GM23248 (cell line): ENCODE measurements at regions not wholly inside any gene's neighbourhood (a gene's known extent, or its start where the extent isn't known, plus 50 kb on each side); places are given as distances from the start of the nearest gene placed in this dataset.

ENCODE experiments used
- DNase-seq: peaks from one replicate; pipeline ENCODE4 v3.0.0-alpha.2; 2015
- H2AFZ ChIP-seq: fragments of 200-600 bp; sonication (generic); 2 replicates; pipeline ENCODE4 v1.6.1; 2016; ENCODE audit warnings: antibody characterized with exemption
- H3F3A ChIP-seq: fragments of 200-600 bp; sonication (generic); 2 replicates; pipeline ENCODE4 v1.6.1; 2016; ENCODE audit warnings: mild to moderate bottlenecking, antibody characterized with exemption, mixed run types; ENCODE audit not compliant: insufficient read depth
- H3K27ac ChIP-seq: fragments of 200-600 bp; sonication (generic); 2 replicates; pipeline ENCODE4 v1.5.1; 2016; ENCODE audit warnings: mild to moderate bottlenecking
- H3K27me3 ChIP-seq: fragments of 200-600 bp; sonication (generic); replicated peaks from 2 replicates; pipeline ENCODE4 v1.6.1; 2016; ENCODE audit warnings: mild to moderate bottlenecking; ENCODE audit not compliant: insufficient read depth
- H3K36me3 ChIP-seq: fragments of 200-600 bp; sonication (generic); 2 replicates; pipeline ENCODE4 v1.6.1; 2016; ENCODE audit warnings: low read depth, mild to moderate bottlenecking
- H3K4me1 ChIP-seq: fragments of 200-600 bp; sonication (generic); 2 replicates; pipeline ENCODE4 v1.6.1; 2016; ENCODE audit warnings: mild to moderate bottlenecking; ENCODE audit not compliant: insufficient read depth
- H3K4me2 ChIP-seq: fragments of 200-600 bp; sonication (generic); one replicate; pipeline ENCODE4 v1.6.1; 2016; ENCODE audit warnings: mild to moderate bottlenecking; ENCODE audit not compliant: unreplicated experiment
- H3K4me3 ChIP-seq: fragments of 200-600 bp; sonication (generic); 2 replicates; pipeline ENCODE4 v1.5.1; 2016; ENCODE audit warnings: mild to moderate bottlenecking
- H3K79me2 ChIP-seq: fragments of 200-600 bp; sonication (generic); 2 replicates; pipeline ENCODE4 v1.6.1; 2016; ENCODE audit warnings: mild to moderate bottlenecking; ENCODE audit not compliant: insufficient read depth
- H3K9ac ChIP-seq: fragments of 200-600 bp; sonication (generic); 2 replicates; pipeline ENCODE4 v1.6.1; 2016; ENCODE audit warnings: mild to moderate bottlenecking
- H3K9me2 ChIP-seq: fragments of 200-600 bp; sonication (generic); 2 replicates; pipeline ENCODE4 v1.6.1; 2016; ENCODE audit warnings: mixed run types, mild to moderate bottlenecking, moderate library complexity; ENCODE audit not compliant: insufficient read depth
- H3K9me3 ChIP-seq: fragments of 200-600 bp; sonication (generic); one replicate; pipeline ENCODE4 v1.6.1; 2017; ENCODE audit warnings: low read depth
- H4K20me1 ChIP-seq: fragments of 200-600 bp; sonication (generic); 2 replicates; pipeline ENCODE4 v1.6.0; 2016; ENCODE audit not compliant: insufficient read depth
- EZH2 ChIP-seq: fragments of 200-600 bp; sonication (generic); IDR thresholded peaks from 2 replicates; pipeline ENCODE4 v1.6.1; 2018; ENCODE audit warnings: antibody characterized with exemption, mild to moderate bottlenecking; ENCODE audit not compliant: insufficient read depth, poor library complexity, severe bottlenecking
- EZH2phosphoT487 ChIP-seq: fragments of 200-600 bp; sonication (generic); IDR thresholded peaks from 2 replicates; pipeline ENCODE4 v1.6.1; 2018; ENCODE audit warnings: antibody characterized with exemption, moderate library complexity, mild to moderate bottlenecking, low read depth; ENCODE audit not compliant: insufficient read depth
- WGBS, 2 experiments: methylation state at CpG; one replicate each; pipeline ENCODE4 v1.1.6; 2015 to 2017; ENCODE audit warnings: low lambda C conversion rate in 2 of 2, low coverage in 1 of 2; ENCODE audit errors: missing lambda C conversion rate in 2 of 2; 5-methylcytosine and 5-hydroxymethylcytosine counted together
- in situ Hi-C: fragments of 300-500 bp; cut with MboI; formaldehyde crosslinking; loops from 2 replicates; pipeline ENCODE4 v1.15.0; 2020

- Histone ChIP-seq H3K4me1 (no peaks in the 10 kb centered on the region), H3K9me3 (no peaks in the 10 kb centered on the region), H3K4me2 (no peak overlapping the region), H3K27ac (no peak overlapping the region), H3K27me3 (no peaks in the 10 kb centered on the region), H4K20me1 (no peaks in the 10 kb centered on the region), H3K4me3 (no peak overlapping the region), H3F3A (no peaks in the 10 kb centered on the region), H3K79me2 (no peaks in the 10 kb centered on the region), H3K36me3 (no peaks in the 10 kb centered on the region), H3K9me2 (no peaks in the 10 kb centered on the region), H3K9ac (no peak overlapping the region), H2AFZ (no peak overlapping the region)
- TF ChIP-seq EZH2phosphoT487 (no peak), EZH2 (no peak)
- in situ Hi-C loops, result no loop called here
- no peak for DNase-seq
- WGBS, 2 experiments, result 12 to 19% methylated on average over 1 of the region's 1 CpG
These were observed 910.3 kb upstream of the LCORL start for GRCh38 chr4:18931643-18932377.

DNA sequence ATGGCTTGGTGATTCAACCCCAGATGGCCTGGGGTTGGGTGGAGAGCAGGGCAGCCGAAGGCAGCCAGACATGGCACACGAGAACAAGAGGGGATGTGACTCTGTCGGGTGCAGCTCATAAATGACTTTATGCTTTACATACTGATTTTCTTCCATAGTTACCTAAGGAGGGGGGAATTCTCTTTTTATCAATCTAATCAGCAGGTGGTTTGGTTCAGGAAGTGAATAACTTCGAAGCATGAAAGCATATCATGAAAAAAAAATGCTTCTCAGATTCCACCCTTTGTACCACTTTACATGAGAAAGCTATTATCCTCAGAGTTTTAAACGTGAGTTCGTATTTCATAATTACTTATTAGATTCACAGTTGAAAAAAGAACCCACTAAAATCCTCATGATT is 908.9 kb upstream of the LCORL start:
- H3K36me3 ChIP-seq, result no peaks in the 10 kb centered on the region
- in situ Hi-C loops, result no loop called here
- H3K9me2 ChIP-seq, result no peaks in the 10 kb centered on the region
- no peak overlapping the region for H3K4me2 ChIP-seq
- H3K79me2 ChIP-seq, result no peaks in the 10 kb centered on the region
- H3F3A ChIP-seq, result no peaks in the 10 kb centered on the region
- TF ChIP-seq EZH2phosphoT487 (no peak), EZH2 (no peak)
- no peak overlapping the region for H3K27ac ChIP-seq
- no peaks in the 10 kb centered on the region for H4K20me1 ChIP-seq
- H3K4me1 ChIP-seq, result no peaks in the 10 kb centered on the region
- H3K4me3 ChIP-seq, result no peak overlapping the region
- H2AFZ ChIP-seq, result no peak overlapping the region
- no peaks in the 10 kb centered on the region for H3K27me3 ChIP-seq
- H3K9ac ChIP-seq, result no peak overlapping the region
- DNase-seq, result no peak
- no peaks in the 10 kb centered on the region for H3K9me3 ChIP-seq
- 11 to 12% methylated on average over 6 of the region's 6 CpGs for WGBS, 2 experiments

DNA sequence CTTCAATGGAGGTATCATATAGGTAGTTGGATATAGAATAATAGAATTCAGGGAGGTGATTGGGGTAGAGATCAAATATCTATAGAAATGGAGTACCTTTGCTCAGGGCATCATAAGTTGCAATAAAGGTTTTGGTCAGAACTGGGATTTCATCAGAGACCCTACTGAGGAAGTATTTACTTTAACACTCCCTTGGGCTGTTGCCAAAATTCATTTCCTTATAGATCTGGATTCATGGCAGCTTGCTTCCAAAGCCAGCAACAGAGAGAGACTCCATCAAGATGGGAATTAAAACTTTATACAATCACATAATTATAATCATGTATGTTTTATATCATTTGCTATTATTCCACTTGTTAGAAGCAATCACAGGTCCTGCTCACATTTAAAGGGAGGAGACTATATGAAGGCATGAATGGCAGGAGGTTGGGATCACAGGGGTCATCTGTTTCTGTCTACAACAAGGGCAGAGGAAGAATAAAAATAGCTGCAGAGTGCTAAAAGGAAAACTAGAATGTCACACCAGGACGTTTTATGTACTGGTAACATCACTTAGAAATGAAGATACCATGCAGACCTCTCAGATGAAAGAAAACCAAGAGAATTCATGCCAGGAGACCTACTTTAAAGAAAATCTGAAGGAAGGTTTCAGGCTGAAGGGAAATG is 902.1 kb upstream of the LCORL start:
- no peak overlapping the region for H3K9ac ChIP-seq
- in situ Hi-C loops, result no loop called here
- no peaks in the 10 kb centered on the region for H3K79me2 ChIP-seq
- no peaks in the 10 kb centered on the region for H3K36me3 ChIP-seq
- H3K27me3 ChIP-seq, result no peaks in the 10 kb centered on the region
- H3K4me2 ChIP-seq, result no peak overlapping the region
- DNase-seq, result no peak
- no peaks in the 10 kb centered on the region for H3K4me1 ChIP-seq
- WGBS, 2 experiments, result 0 to 5% methylated on average over 1 of the region's 1 CpG
- H3K9me3 ChIP-seq, result no peaks in the 10 kb centered on the region
- no peaks in the 10 kb centered on the region for H4K20me1 ChIP-seq
- no peak overlapping the region for H3K4me3 ChIP-seq
- H3K9me2 ChIP-seq, result no peaks in the 10 kb centered on the region
- H2AFZ ChIP-seq, result no peak overlapping the region
- no peaks in the 10 kb centered on the region for H3F3A ChIP-seq
- no peak overlapping the region for H3K27ac ChIP-seq
- no peak for TF ChIP-seq EZH2
- TF ChIP-seq EZH2phosphoT487, result no peak

DNA sequence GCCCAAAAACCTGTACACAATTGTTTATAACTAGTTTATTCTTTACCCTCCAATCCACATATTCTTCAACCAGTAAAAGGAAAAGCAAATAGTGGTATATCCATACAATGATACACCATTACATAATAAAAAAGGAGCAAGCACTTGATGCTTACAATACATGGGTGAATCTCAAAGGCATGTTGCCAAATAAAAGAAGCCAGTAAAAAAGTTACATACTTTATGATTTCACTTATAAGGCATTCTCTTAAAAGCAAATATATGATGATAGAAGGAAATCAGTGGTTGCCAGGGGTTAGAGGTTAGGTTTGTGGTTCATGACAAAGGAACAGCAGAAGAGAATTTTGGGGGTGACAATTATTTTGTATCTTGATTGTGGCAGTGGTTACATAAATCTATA is 896.1 kb upstream of the LCORL start:
- Histone ChIP-seq H3F3A (no peaks in the 10 kb centered on the region), H3K4me2 (no peak overlapping the region), H3K4me1 (no peaks in the 10 kb centered on the region), H3K4me3 (no peak overlapping the region), H3K27ac (no peak overlapping the region), H2AFZ (no peak overlapping the region), H3K9ac (no peak overlapping the region), H3K9me2 (no peaks in the 10 kb centered on the region), H4K20me1 (no peaks in the 10 kb centered on the region), H3K27me3 (no peaks in the 10 kb centered on the region), H3K36me3 (no peaks in the 10 kb centered on the region), H3K9me3 (no peaks in the 10 kb centered on the region), H3K79me2 (no peaks in the 10 kb centered on the region)
- TF ChIP-seq EZH2phosphoT487 (no peak), EZH2 (no peak)
- DNase-seq, result no peak
- in situ Hi-C loops, result no loop called here
